ENCODE measurements at regions not wholly inside any gene's neighbourhood (a gene's known extent, or its start where the extent isn't known, plus 50 kb on each side); places are given as distances from the start of the nearest gene placed in this dataset.

DNA sequence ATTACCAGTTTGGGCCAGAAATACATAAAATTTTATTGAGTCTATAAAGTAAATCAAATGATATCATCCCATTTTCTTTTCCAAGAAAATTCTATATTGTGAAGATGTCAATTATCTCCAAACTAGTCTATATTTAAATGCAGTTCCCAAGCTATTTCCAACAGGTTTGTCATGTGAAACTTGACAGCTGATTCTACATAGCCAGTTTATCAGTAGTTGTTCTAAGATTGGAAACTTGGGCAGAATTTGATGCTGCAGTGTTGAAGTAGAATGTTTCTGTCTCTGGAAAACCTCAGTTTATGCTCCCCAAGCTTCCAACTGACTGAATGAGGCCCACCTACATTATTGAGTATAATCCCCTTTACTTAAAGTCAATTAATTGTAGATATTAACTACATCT lies 994.1 kb downstream of the PCDH7 start:
- TF ChIP-seq, protein P1, sequence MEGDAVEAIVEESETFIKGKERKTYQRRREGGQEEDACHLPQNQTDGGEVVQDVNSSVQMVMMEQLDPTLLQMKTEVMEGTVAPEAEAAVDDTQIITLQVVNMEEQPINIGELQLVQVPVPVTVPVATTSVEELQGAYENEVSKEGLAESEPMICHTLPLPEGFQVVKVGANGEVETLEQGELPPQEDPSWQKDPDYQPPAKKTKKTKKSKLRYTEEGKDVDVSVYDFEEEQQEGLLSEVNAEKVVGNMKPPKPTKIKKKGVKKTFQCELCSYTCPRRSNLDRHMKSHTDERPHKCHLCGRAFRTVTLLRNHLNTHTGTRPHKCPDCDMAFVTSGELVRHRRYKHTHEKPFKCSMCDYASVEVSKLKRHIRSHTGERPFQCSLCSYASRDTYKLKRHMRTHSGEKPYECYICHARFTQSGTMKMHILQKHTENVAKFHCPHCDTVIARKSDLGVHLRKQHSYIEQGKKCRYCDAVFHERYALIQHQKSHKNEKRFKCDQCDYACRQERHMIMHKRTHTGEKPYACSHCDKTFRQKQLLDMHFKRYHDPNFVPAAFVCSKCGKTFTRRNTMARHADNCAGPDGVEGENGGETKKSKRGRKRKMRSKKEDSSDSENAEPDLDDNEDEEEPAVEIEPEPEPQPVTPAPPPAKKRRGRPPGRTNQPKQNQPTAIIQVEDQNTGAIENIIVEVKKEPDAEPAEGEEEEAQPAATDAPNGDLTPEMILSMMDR (IDR thresholded peaks at IDR 0.05): no peak
- no peak for TF ChIP-seq POLR2A (IDR thresholded peaks at IDR 0.05)

All from adrenal gland (tissue), 5 donors.